ENCODE measurements at regions not wholly inside any gene's neighbourhood (a gene's known extent, or its start where the extent isn't known, plus 50 kb on each side); places are given as distances from the start of the nearest gene placed in this dataset.

- TF ChIP-seq, protein P1, sequence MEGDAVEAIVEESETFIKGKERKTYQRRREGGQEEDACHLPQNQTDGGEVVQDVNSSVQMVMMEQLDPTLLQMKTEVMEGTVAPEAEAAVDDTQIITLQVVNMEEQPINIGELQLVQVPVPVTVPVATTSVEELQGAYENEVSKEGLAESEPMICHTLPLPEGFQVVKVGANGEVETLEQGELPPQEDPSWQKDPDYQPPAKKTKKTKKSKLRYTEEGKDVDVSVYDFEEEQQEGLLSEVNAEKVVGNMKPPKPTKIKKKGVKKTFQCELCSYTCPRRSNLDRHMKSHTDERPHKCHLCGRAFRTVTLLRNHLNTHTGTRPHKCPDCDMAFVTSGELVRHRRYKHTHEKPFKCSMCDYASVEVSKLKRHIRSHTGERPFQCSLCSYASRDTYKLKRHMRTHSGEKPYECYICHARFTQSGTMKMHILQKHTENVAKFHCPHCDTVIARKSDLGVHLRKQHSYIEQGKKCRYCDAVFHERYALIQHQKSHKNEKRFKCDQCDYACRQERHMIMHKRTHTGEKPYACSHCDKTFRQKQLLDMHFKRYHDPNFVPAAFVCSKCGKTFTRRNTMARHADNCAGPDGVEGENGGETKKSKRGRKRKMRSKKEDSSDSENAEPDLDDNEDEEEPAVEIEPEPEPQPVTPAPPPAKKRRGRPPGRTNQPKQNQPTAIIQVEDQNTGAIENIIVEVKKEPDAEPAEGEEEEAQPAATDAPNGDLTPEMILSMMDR (IDR thresholded peaks at IDR 0.05): no peak
- TF ChIP-seq POLR2A (IDR thresholded peaks at IDR 0.05): no peak
These were observed 306.8 kb upstream of the MGAT5 start for GRCh38 chr2:133947057-133947456.
